K562 (cell line): ENCODE measurements at regions not wholly inside any gene's neighbourhood (a gene's known extent, or its start where the extent isn't known, plus 50 kb on each side); places are given as distances from the start of the nearest gene placed in this dataset.

ENCODE experiments used
- ATF7 ChIP-seq: fragments of 450-650 bp; IDR thresholded peaks from 2 replicates; pipeline ENCODE4 v1.7.1; 2014; ENCODE audit warnings: mild to moderate bottlenecking, moderate library complexity
- DMBX1 ChIP-seq: fragments of 250-450 bp; sonication (Bioruptor Pico); IDR thresholded peaks from 2 replicates; pipeline ENCODE4 v1.8.0; 2022; ENCODE audit warnings: inconsistent platforms, mild to moderate bottlenecking, moderate library complexity, borderline replicate concordance
- KAT7 ChIP-seq: sonication (generic); formaldehyde crosslinking; IDR thresholded peaks from 2 replicates; pipeline ENCODE4 v1.8.0; 2022; ENCODE audit warnings: missing genetic modification reagents, mild to moderate bottlenecking, borderline replicate concordance
- NFXL1 ChIP-seq: fragments of 450-650 bp; formaldehyde crosslinking; IDR thresholded peaks from 2 replicates; pipeline ENCODE4 v1.4.0; 2021; ENCODE audit warnings: mild to moderate bottlenecking
- SMC3 ChIP-seq: conservative IDR thresholded peaks from 2 replicates; pipeline ENCODE4 v1.6.1; 2011; ENCODE audit warnings: low read depth, low read length, improper control_type of control experiment; ENCODE audit not compliant: insufficient read depth
- XRCC5 ChIP-seq: fragments of 200-400 bp; formaldehyde crosslinking; IDR thresholded peaks from 2 replicates; pipeline ENCODE4 v1.6.1; 2017; ENCODE audit warnings: low read depth, mild to moderate bottlenecking, low read length
- ZNF133 ChIP-seq: fragments of 250-450 bp; sonication (Bioruptor Pico); IDR thresholded peaks from 2 replicates; pipeline ENCODE4 v1.4.0; 2020; ENCODE audit warnings: mild to moderate bottlenecking
- TF ChIP-seq, protein P1 (sequence below): fragments of 250-450 bp; sonication (Bioruptor Pico); IDR thresholded peaks from 2 replicates; pipeline ENCODE4 v1.4.0; 2020
- TF ChIP-seq, protein P2 (sequence below): fragments of 450-650 bp; formaldehyde crosslinking; conservative IDR thresholded peaks from 2 replicates; pipeline ENCODE4 v1.4.0; 2022; ENCODE audit warnings: mild to moderate bottlenecking, missing genetic modification characterization
- TF ChIP-seq, protein P3 (sequence below), 2 experiments: IDR thresholded peaks; 2 replicates each; pipeline ENCODE4 v1.6.1; 2011; ENCODE audit warnings: borderline replicate concordance in 1 of 2, control low read depth in 1 of 2, low read depth in 1 of 2, low read length in 1 of 2, mild to moderate bottlenecking in 1 of 2, mixed read lengths in 1 of 2, moderate library complexity in 1 of 2; ENCODE audit not compliant: insufficient read depth in 1 of 2, insufficient read length in 1 of 2, poor library complexity in 1 of 2, severe bottlenecking in 1 of 2; ENCODE audit errors: extremely low read depth in 1 of 2
- TF ChIP-seq, protein P4 (sequence below), 2 experiments: fragments of 200-800 bp in 1 of 2; sonication (Bioruptor generic) in 1 of 2; sonication (generic) in 1 of 2; formaldehyde crosslinking in 1 of 2; IDR thresholded peaks in 1 of 2; conservative IDR thresholded peaks in 1 of 2; 2 replicates each; pipeline versions ENCODE4 v1.5.0 to v1.6.1; 2016 to 2020; ENCODE audit warnings: missing compliant biosample characterization in 1 of 2, missing genetic modification characterization in 1 of 2, missing genetic modification reagents in 1 of 2

DNA sequence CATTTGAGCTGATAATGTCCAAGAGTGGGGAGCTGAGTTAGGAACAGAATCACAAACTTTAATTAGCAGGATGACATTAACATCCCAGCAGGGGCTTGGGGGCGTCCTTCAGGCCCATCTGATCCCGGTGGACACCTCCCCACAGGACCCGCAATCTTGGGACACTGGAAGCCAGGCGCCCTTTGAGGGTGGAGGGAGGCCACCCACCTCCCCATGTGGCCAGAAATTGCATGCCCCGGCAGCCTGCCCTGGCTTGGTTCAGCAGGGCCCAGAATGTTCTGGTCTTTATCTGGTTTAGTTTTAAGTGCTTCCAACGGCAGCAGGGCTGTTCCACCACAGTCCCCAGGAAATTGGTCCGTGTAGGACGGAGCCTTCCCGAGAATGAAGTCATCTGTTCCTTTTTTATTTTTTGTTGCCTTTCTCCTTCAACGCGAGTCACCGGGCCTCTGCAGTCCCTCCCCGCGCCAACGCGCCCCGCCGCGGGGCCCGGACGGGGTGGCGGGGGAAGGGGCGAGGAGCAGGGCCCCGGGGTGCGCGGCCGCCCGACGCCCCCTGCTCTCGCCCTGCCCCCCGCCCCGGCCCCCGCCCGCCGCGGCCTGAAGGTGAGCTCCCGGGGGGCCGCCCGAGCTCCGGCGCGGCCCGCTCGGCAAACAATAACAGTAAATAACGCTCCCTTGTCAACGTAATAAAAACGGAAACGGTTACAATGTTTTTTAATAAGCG lies 207.9 kb downstream of the C9orf50 start (continued):
- TF ChIP-seq, protein P1, sequence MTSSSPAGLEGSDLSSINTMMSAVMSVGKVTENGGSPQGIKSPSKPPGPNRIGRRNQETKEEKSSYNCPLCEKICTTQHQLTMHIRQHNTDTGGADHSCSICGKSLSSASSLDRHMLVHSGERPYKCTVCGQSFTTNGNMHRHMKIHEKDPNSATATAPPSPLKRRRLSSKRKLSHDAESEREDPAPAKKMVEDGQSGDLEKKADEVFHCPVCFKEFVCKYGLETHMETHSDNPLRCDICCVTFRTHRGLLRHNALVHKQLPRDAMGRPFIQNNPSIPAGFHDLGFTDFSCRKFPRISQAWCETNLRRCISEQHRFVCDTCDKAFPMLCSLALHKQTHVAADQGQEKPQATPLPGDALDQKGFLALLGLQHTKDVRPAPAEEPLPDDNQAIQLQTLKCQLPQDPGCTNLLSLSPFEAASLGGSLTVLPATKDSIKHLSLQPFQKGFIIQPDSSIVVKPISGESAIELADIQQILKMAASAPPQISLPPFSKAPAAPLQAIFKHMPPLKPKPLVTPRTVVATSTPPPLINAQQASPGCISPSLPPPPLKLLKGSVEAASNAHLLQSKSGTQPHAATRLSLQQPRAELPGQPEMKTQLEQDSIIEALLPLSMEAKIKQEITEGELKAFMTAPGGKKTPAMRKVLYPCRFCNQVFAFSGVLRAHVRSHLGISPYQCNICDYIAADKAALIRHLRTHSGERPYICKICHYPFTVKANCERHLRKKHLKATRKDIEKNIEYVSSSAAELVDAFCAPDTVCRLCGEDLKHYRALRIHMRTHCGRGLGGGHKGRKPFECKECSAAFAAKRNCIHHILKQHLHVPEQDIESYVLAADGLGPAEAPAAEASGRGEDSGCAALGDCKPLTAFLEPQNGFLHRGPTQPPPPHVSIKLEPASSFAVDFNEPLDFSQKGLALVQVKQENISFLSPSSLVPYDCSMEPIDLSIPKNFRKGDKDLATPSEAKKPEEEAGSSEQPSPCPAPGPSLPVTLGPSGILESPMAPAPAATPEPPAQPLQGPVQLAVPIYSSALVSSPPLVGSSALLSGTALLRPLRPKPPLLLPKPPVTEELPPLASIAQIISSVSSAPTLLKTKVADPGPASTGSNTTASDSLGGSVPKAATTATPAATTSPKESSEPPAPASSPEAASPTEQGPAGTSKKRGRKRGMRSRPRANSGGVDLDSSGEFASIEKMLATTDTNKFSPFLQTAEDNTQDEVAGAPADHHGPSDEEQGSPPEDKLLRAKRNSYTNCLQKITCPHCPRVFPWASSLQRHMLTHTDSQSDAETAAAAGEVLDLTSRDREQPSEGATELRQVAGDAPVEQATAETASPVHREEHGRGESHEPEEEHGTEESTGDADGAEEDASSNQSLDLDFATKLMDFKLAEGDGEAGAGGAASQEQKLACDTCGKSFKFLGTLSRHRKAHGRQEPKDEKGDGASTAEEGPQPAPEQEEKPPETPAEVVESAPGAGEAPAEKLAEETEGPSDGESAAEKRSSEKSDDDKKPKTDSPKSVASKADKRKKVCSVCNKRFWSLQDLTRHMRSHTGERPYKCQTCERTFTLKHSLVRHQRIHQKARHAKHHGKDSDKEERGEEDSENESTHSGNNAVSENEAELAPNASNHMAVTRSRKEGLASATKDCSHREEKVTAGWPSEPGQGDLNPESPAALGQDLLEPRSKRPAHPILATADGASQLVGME (CRISPR knock-in tag): 0 out of 2 replicates have a peak, but pooled peaks have one; percentile 64
- TF ChIP-seq KAT7 (CRISPR knock-in tag): no peak
- TF ChIP-seq, protein P2, sequence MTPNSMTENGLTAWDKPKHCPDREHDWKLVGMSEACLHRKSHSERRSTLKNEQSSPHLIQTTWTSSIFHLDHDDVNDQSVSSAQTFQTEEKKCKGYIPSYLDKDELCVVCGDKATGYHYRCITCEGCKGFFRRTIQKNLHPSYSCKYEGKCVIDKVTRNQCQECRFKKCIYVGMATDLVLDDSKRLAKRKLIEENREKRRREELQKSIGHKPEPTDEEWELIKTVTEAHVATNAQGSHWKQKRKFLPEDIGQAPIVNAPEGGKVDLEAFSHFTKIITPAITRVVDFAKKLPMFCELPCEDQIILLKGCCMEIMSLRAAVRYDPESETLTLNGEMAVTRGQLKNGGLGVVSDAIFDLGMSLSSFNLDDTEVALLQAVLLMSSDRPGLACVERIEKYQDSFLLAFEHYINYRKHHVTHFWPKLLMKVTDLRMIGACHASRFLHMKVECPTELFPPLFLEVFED: 0 out of 2 replicates have a peak, but pooled peaks have one; percentile 6
- TF ChIP-seq ATF7: peak; percentile 53
- TF ChIP-seq ZNF133 (CRISPR knock-in tag): peak; percentile 42; the same call in 1 of the 2 replicates
- TF ChIP-seq, protein P3, sequence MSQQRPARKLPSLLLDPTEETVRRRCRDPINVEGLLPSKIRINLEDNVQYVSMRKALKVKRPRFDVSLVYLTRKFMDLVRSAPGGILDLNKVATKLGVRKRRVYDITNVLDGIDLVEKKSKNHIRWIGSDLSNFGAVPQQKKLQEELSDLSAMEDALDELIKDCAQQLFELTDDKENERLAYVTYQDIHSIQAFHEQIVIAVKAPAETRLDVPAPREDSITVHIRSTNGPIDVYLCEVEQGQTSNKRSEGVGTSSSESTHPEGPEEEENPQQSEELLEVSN (IDR thresholded peaks at IDR 0.05; ENCODE audit: borderline replicate concordance in 1 of 2, extremely low read depth in 1 of 2, insufficient read depth in 1 of 2, insufficient read length in 1 of 2, low read depth in 1 of 2, low read length in 1 of 2, poor library complexity in 1 of 2, severe bottlenecking in 1 of 2): peak in 1 of 2 experiments; percentile 20
- TF ChIP-seq, protein P4, sequence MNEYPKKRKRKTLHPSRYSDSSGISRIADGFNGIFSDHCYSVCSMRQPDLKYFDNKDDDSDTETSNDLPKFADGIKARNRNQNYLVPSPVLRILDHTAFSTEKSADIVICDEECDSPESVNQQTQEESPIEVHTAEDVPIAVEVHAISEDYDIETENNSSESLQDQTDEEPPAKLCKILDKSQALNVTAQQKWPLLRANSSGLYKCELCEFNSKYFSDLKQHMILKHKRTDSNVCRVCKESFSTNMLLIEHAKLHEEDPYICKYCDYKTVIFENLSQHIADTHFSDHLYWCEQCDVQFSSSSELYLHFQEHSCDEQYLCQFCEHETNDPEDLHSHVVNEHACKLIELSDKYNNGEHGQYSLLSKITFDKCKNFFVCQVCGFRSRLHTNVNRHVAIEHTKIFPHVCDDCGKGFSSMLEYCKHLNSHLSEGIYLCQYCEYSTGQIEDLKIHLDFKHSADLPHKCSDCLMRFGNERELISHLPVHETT (CRISPR knock-in tag; conservative IDR thresholded peaks at IDR 0.05 in 1 of 2, IDR thresholded peaks at IDR 0.05 in 1 of 2): peak in 1 of 2 experiments; percentile 50; a peak in 1 of 4 replicates
- peak; percentile 50; the same call in 1 of the 2 replicates for TF ChIP-seq DMBX1
- no peak for TF ChIP-seq NFXL1 (CRISPR knock-in tag)
- TF ChIP-seq SMC3: no peak
- TF ChIP-seq XRCC5: peak; percentile 47; the same call in 1 of the 2 replicates
